ENCODE measurements at regions not wholly inside any gene's neighbourhood (a gene's known extent, or its start where the extent isn't known, plus 50 kb on each side); places are given as distances from the start of the nearest gene placed in this dataset.
A peak's percentile ranks its signal among the peaks of the same experiment; 100 is the strongest.

- DNase-seq (no peak), ATAC-seq (peak in 1 of 4 donors; percentile 69)
- H3K4me1 ChIP-seq: no peaks in the 10 kb centered on the region
- TF ChIP-seq CTCF (IDR thresholded peaks at IDR 0.05) (no peak), POLR2A (IDR thresholded peaks at IDR 0.05) (no peak)
- H3K4me3 ChIP-seq: no peak overlapping the region
- no peaks in the 10 kb centered on the region for H3K27me3 ChIP-seq
- H3K27ac ChIP-seq: no peak overlapping the region
- H3K9me3 ChIP-seq: no peaks in the 10 kb centered on the region
- intact Hi-C loops (cut with DNase I): no loop called here
- H3K36me3 ChIP-seq: no peaks in the 10 kb centered on the region
- WGBS (ENCODE audit: insufficient coverage, low coverage, low lambda C conversion rate, missing lambda C conversion rate): 72% methylated on average over 13 of the region's 14 CpGs
These were observed 72.9 kb upstream of the GALNT15 start for GRCh38 chr3:16101295-16102186.

- DNase-seq: no peak
- Histone ChIP-seq H3K36me3 (no peaks in the 10 kb centered on the region), H3K4me1 (no peaks in the 10 kb centered on the region), H3K9me3 (no peaks in the 10 kb centered on the region), H3K27ac (no peak overlapping the region), H3K27me3 (no peaks in the 10 kb centered on the region), H3K4me3 (no peak overlapping the region)
- ATAC-seq: no peak
- 69% methylated on average over 2 of the region's 2 CpGs for WGBS (ENCODE audit: insufficient coverage, low coverage, low lambda C conversion rate, missing lambda C conversion rate)
- no peak for TF ChIP-seq CTCF (IDR thresholded peaks at IDR 0.05)
- intact Hi-C loops (cut with DNase I): no loop called here
These were observed 72.3 kb upstream of the GALNT15 start for GRCh38 chr3:16102187-16102561.

GRCh38 chr3:16102905-16103364, 71.5 kb upstream of the GALNT15 start:
- peak; percentile 12 to 69 (median 40) for ATAC-seq
- no peaks in the 10 kb centered on the region for H3K27me3 ChIP-seq
- no peak overlapping the region for H3K27ac ChIP-seq
- H3K4me3 ChIP-seq: no peak overlapping the region
- H3K36me3 ChIP-seq: no peaks in the 10 kb centered on the region
- no peak for DNase-seq
- intact Hi-C loops (cut with DNase I): no loop called here
- H3K4me1 ChIP-seq: no peaks in the 10 kb centered on the region
- no peak for TF ChIP-seq POLR2A (IDR thresholded peaks at IDR 0.05)
- TF ChIP-seq CTCF (IDR thresholded peaks at IDR 0.05): no peak
- H3K9me3 ChIP-seq: no peaks in the 10 kb centered on the region

- WGBS (ENCODE audit: insufficient coverage, low coverage, low lambda C conversion rate, missing lambda C conversion rate): 29% methylated on average over 2 of the region's 3 CpGs
- intact Hi-C loops (cut with DNase I): no loop called here
- ATAC-seq (peak in 2 of 4 donors; percentile 32 to 38), DNase-seq (no peak)
- no peaks in the 10 kb centered on the region for H3K9me3 ChIP-seq
- H3K4me1 ChIP-seq: no peaks in the 10 kb centered on the region
- H3K27me3 ChIP-seq: no peaks in the 10 kb centered on the region
- no peak overlapping the region for H3K27ac ChIP-seq
- TF ChIP-seq POLR2A (IDR thresholded peaks at IDR 0.05) (no peak), CTCF (IDR thresholded peaks at IDR 0.05) (no peak)
- no peaks in the 10 kb centered on the region for H3K36me3 ChIP-seq
- no peak overlapping the region for H3K4me3 ChIP-seq
These were observed 71.0 kb upstream of the GALNT15 start for GRCh38 chr3:16103472-16103871.
